ENCODE measurements at regions not wholly inside any gene's neighbourhood (a gene's known extent, or its start where the extent isn't known, plus 50 kb on each side); places are given as distances from the start of the nearest gene placed in this dataset.

DNA sequence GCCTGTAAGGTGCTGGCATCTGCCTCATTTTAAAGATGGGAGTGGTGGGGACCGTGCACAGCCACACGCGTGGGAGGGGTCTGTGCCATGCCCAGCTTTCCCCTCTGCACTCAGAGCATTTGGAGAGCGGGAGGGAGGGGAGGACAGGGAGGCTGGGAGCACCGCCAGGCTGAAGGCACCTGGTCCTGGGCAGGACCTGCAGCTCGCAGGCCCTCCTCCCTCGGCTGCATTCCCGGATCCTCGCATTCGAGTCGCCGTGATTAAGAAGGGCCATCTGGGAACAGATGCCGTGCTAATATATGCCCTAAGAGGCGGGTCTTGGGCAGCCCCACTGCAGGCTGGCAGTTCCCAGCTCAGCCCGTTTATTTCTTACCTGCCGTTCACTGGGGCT, 84.0 kb downstream of the PTGR3 start:
- TF ChIP-seq, protein P1, sequence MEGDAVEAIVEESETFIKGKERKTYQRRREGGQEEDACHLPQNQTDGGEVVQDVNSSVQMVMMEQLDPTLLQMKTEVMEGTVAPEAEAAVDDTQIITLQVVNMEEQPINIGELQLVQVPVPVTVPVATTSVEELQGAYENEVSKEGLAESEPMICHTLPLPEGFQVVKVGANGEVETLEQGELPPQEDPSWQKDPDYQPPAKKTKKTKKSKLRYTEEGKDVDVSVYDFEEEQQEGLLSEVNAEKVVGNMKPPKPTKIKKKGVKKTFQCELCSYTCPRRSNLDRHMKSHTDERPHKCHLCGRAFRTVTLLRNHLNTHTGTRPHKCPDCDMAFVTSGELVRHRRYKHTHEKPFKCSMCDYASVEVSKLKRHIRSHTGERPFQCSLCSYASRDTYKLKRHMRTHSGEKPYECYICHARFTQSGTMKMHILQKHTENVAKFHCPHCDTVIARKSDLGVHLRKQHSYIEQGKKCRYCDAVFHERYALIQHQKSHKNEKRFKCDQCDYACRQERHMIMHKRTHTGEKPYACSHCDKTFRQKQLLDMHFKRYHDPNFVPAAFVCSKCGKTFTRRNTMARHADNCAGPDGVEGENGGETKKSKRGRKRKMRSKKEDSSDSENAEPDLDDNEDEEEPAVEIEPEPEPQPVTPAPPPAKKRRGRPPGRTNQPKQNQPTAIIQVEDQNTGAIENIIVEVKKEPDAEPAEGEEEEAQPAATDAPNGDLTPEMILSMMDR (IDR thresholded peaks at IDR 0.05 in 2 of 3, conservative IDR thresholded peaks at IDR 0.05 in 1 of 3; ENCODE audit: borderline replicate concordance in 1 of 3, insufficient read depth in 1 of 3, low read depth in 2 of 3, low read length in 2 of 3): no peak
- TF ChIP-seq ZNF274 (IDR thresholded peaks at IDR 0.05; ENCODE audit: low read depth, low read length) (no peak), YY1 (IDR thresholded peaks at IDR 0.05; ENCODE audit: extremely low read depth, insufficient replicate concordance, low read depth, low read length) (no peak), POLR2A (IDR thresholded peaks at IDR 0.05; ENCODE audit: borderline replicate concordance, extremely low read depth, insufficient read depth, insufficient read length) (no peak), ELF1 (IDR thresholded peaks at IDR 0.05; ENCODE audit: borderline replicate concordance, low read depth) (no peak), POLR2AphosphoS5 (IDR thresholded peaks at IDR 0.05; ENCODE audit: low read depth, low read length) (no peak), CEBPB (IDR thresholded peaks at IDR 0.05; ENCODE audit: low read depth) (no peak), EZH2 (IDR thresholded peaks at IDR 0.05) (no peak), RAD21 (IDR thresholded peaks at IDR 0.05; ENCODE audit: low read depth) (no peak), EGR1 (IDR thresholded peaks at IDR 0.05; ENCODE audit: low read depth) (no peak)
- TF ChIP-seq, protein P2, sequence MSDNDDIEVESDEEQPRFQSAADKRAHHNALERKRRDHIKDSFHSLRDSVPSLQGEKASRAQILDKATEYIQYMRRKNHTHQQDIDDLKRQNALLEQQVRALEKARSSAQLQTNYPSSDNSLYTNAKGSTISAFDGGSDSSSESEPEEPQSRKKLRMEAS (IDR thresholded peaks at IDR 0.05): no peak
